Naive thymus-derived CD4-positive, alpha-beta T cell (primary cell): ENCODE measurements at regions not wholly inside any gene's neighbourhood (a gene's known extent, or its start where the extent isn't known, plus 50 kb on each side); places are given as distances from the start of the nearest gene placed in this dataset.
"Not testable (repeated sequence)": the region's sequence is repeated elsewhere in the genome, so short reads cannot be mapped to it uniquely, and the experiment has no call there.

Experiments used
- ATAC-seq: fragments of 150-1000 bp; cut with Tn5 transposase; 2 replicates; pipeline ENCODE4 v1.10.0; 2021; ENCODE audit warnings: mild to moderate bottlenecking, moderate library complexity
- CTCF ChIA-PET: fragments of 350-600 bp; sonication (Branson Sonifier 250); formaldehyde crosslinking; loops from one replicate; lab custom pipeline; 2021; ENCODE audit warnings: antibody characterized with exemption; lab: Charles Lee
- POLR2A ChIA-PET: fragments of 350-600 bp; sonication (Branson Sonifier 250); formaldehyde crosslinking; loops from one replicate; lab custom pipeline; 2021; ENCODE audit warnings: antibody characterized with exemption, inconsistent platforms; lab: Charles Lee
- DNase-seq, 9 donors: peaks; one replicate each; pipeline versions ENCODE4 v3.0.0 to v3.0.0-alpha.2; 2020 to 2022; ENCODE audit warnings: mixed read lengths in 1 of 9
- H3K27ac ChIP-seq: one replicate; pipeline ENCODE4 v1.7.0; 2013; ENCODE audit warnings: mild to moderate bottlenecking, low read depth, low read length, moderate library complexity
- H3K27me3 ChIP-seq, 2 donors: one replicate each; pipeline ENCODE4 v1.7.0; 2013; ENCODE audit warnings: low read length in 2 of 2, mild to moderate bottlenecking in 2 of 2, moderate library complexity in 2 of 2; ENCODE audit not compliant: control insufficient read depth in 2 of 2, insufficient read depth in 2 of 2
- H3K36me3 ChIP-seq, 3 experiments: 1 replicate in 2 of 3; 2 replicates in 1 of 3; pipeline ENCODE4 v1.7.0; 2013; ENCODE audit warnings: low read length in 3 of 3, mild to moderate bottlenecking in 3 of 3, moderate library complexity in 1 of 3; ENCODE audit not compliant: insufficient read depth in 3 of 3, control insufficient read depth in 2 of 3
- H3K4me1 ChIP-seq, 2 donors: one replicate each; pipeline ENCODE4 v1.7.0; 2013; ENCODE audit warnings: low read length in 2 of 2, mild to moderate bottlenecking in 2 of 2, moderate library complexity in 1 of 2; ENCODE audit not compliant: control insufficient read depth in 2 of 2, insufficient read depth in 2 of 2
- H3K4me3 ChIP-seq: 2 replicates; pipeline ENCODE4 v1.7.0; 2013; ENCODE audit warnings: mild to moderate bottlenecking, low read length
- H3K9me3 ChIP-seq, 3 experiments: 1 replicate in 2 of 3; 2 replicates in 1 of 3; pipeline ENCODE4 v1.7.0; 2013; ENCODE audit warnings: low read length in 3 of 3; ENCODE audit not compliant: control insufficient read depth in 2 of 3
- H3K27ac Mint-ChIP-seq, 9 donors: one replicate each; pipeline ENCODE4 v1.8.0; 2020 to 2022; ENCODE audit warnings: mixed read lengths in 9 of 9, mild to moderate bottlenecking in 8 of 9, moderate library complexity in 5 of 9, inconsistent platforms in 2 of 9
- H3K27me3 Mint-ChIP-seq, 5 donors: one replicate each; pipeline ENCODE4 v1.8.0; 2021 to 2022; ENCODE audit warnings: mixed read lengths in 5 of 5, mild to moderate bottlenecking in 1 of 5
- H3K36me3 Mint-ChIP-seq, 5 donors: one replicate each; pipeline ENCODE4 v1.8.0; 2020 to 2022; ENCODE audit warnings: mixed read lengths in 5 of 5, mild to moderate bottlenecking in 3 of 5, inconsistent platforms in 1 of 5
- H3K4me1 Mint-ChIP-seq, 7 donors: one replicate each; pipeline ENCODE4 v1.8.0; 2020 to 2022; ENCODE audit warnings: mixed read lengths in 7 of 7, mild to moderate bottlenecking in 3 of 7, inconsistent platforms in 1 of 7
- H3K4me3 Mint-ChIP-seq, 10 donors: one replicate each; pipeline ENCODE4 v1.8.0; 2020 to 2022; ENCODE audit warnings: mild to moderate bottlenecking in 10 of 10, mixed read lengths in 10 of 10, moderate library complexity in 6 of 10, inconsistent platforms in 2 of 10
- H3K9me3 Mint-ChIP-seq, 11 donors: one replicate each; pipeline ENCODE4 v1.8.0; 2020 to 2022; ENCODE audit warnings: mixed read lengths in 11 of 11, mild to moderate bottlenecking in 4 of 11, inconsistent platforms in 1 of 11, moderate library complexity in 1 of 11
- intact Hi-C, 2 donors: fragments of 100-400 bp; cut with micrococcal nuclease; formaldehyde crosslinking; loops; one replicate each; pipeline ENCODE4 v1.15.1; 2023

DNA sequence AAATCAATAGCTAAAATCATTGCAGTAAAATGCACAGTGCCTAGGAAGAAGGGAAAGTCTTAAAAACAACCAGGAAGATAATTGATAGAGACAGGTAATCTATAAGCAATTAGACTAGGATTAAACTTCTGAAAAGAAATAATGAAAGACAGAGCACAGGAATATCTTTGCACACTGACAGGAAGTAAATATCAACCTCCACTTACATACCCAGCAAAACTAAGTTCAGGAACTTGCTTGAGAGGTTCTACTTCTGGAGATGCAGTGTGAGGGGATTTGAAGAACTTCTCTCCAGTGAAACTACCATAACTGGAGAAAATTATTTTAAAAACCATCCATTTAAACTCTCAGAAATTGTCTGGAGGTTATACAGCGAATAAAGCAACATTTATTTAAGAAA, 104.1 kb downstream of the EHF start:
- intact Hi-C loops: no loop called here
- no peak overlapping the region for H3K27ac Mint-ChIP-seq
- no peaks in the 10 kb centered on the region for H3K4me1 Mint-ChIP-seq
- H3K4me3 Mint-ChIP-seq: no peak overlapping the region
- ChIA-PET CTCF (no interaction called here), POLR2A (no interaction called here)
- H3K36me3 ChIP-seq: no peaks in the 10 kb centered on the region
- H3K4me3 ChIP-seq: no peak overlapping the region
- no peaks in the 10 kb centered on the region for H3K36me3 Mint-ChIP-seq
- no peak for DNase-seq
- H3K9me3 ChIP-seq: no peaks in the 10 kb centered on the region
- no peaks in the 10 kb centered on the region for H3K27me3 ChIP-seq
- no peak for ATAC-seq
- H3K4me1 ChIP-seq: no peaks in the 10 kb centered on the region
- H3K9me3 Mint-ChIP-seq: peaks cover 0 to 22% (median 10%) of the 10 kb centered on the region in 11 donors
- peaks cover 8 to 14% (median 12%) of the 10 kb centered on the region in 5 donors for H3K27me3 Mint-ChIP-seq
- no peak overlapping the region for H3K27ac ChIP-seq

DNA sequence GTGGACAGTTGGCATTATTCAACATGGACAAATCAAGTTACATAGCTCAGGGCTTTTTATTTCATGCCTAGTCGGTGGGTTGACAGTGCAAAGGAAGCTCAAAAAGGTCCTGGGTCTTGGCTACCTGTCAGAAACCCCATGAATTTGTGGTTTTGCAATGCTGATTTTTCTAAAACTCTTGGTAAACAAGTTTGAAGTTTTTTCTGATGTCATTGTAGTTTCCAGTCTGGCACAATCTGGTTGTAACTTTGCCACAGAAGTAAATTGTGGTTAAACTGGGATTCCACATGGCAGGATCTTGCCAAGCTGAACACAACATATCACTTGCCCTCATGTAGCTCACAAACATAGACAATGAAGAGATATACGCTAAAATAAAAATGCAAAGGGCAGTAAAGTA, 100.8 kb downstream of the EHF start:
- ATAC-seq (no peak), DNase-seq (no peak)
- POLR2A ChIA-PET: no interaction called here
- Histone ChIP-seq H3K9me3 (no peaks in the 10 kb centered on the region), H3K27ac (no peak overlapping the region), H3K27me3 (peaks cover 0 to 4% of the 10 kb centered on the region in 2 donors), H3K36me3 (no peaks in the 10 kb centered on the region), H3K4me1 (no peaks in the 10 kb centered on the region), H3K4me3 (no peak overlapping the region)
- H3K36me3 Mint-ChIP-seq: no peaks in the 10 kb centered on the region
- H3K4me3 Mint-ChIP-seq: no peak overlapping the region
- CTCF ChIA-PET: interaction anchor here (0.5 kb wide), 1 partner anchor 1462 kb away, joined by 4 read pairs; no protein-coding TSS in a partner anchor
- no peaks in the 10 kb centered on the region for H3K4me1 Mint-ChIP-seq
- peaks cover 0 to 22% (median 10%) of the 10 kb centered on the region in 11 donors for H3K9me3 Mint-ChIP-seq
- intact Hi-C loops: no loop called here
- no peak overlapping the region for H3K27ac Mint-ChIP-seq
- peaks cover 0 to 7% (median 5%) of the 10 kb centered on the region in 5 donors for H3K27me3 Mint-ChIP-seq

DNA sequence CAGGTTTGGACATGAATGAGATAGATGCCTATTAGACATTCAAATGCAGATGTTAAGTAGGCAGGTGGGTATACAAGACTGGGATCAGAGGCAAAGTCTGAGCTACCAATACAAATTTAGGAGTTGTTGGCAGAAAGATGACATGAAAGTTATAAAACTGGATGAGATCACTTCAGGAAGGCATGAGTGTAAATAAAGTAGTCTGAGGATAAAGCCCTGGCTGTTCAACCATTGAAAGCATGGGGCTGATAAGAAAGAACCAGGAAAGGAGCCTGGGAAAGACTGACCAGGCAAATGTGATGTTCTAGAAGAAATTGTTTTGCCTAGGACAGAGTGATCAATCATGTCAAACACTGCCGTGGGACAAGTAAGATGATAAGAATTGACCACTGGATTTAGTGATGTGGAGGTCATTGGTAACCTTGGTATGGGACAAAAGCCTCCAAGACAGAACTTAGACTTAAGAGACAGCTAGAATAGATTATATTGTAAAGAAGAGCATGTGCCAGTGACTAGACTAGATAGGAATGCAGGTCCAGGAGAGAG, 98.5 kb downstream of the EHF start:
- H3K36me3 Mint-ChIP-seq: peaks cover 0 to 2% (median 0%) of the 10 kb centered on the region in 5 donors
- Histone ChIP-seq H3K27ac (no peak overlapping the region), H3K9me3 (no peaks in the 10 kb centered on the region), H3K4me1 (no peaks in the 10 kb centered on the region), H3K36me3 (no peaks in the 10 kb centered on the region), H3K27me3 (peaks cover 0 to 4% of the 10 kb centered on the region in 2 donors), H3K4me3 (no peak overlapping the region)
- peaks cover 0 to 19% (median 7%) of the 10 kb centered on the region in 11 donors for H3K9me3 Mint-ChIP-seq
- DNase-seq (no peak), ATAC-seq (no peak)
- intact Hi-C loops: no loop called here
- H3K27me3 Mint-ChIP-seq: peaks cover 0 to 15% (median 9%) of the 10 kb centered on the region in 5 donors
- H3K4me3 Mint-ChIP-seq: no peak overlapping the region
- no peaks in the 10 kb centered on the region for H3K4me1 Mint-ChIP-seq
- no peak overlapping the region for H3K27ac Mint-ChIP-seq
- ChIA-PET POLR2A (no interaction called here), CTCF (interaction anchor here (0.6 kb wide), 1 partner anchor 40 kb away, joined by 3 read pairs; no protein-coding TSS in a partner anchor)

DNA sequence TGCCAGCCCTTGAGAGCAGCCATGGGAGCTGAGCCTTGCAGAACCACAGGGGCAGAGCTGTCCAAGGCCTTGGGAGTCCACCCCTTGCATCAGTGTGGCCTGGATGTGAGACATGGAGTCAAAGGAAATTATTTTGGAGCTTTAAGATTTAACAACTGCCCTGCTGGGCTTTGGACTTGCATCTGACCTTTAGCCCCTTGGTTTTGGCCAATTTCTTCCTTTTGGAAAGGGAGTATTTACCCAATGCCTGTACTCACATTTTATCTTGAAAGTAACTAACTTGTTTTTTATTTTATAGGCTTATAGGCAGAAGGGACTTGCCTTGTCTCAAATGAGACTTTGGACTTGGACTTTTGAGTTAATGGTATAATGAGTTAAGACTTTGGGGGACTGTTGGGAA, 92.7 kb downstream of the EHF start:
- DNase-seq, H3K27ac ChIP-seq, H3K27me3 ChIP-seq, H3K36me3 ChIP-seq, POLR2A ChIA-PET, H3K4me1 Mint-ChIP-seq, ATAC-seq, H3K4me3 ChIP-seq, H3K4me1 ChIP-seq, H3K4me3 Mint-ChIP-seq, intact Hi-C loops: not testable (repeated sequence)
- peaks cover 0 to 16% (median 5%) of the 10 kb centered on the region in 3 experiments for H3K9me3 ChIP-seq
- H3K9me3 Mint-ChIP-seq: peaks cover 6 to 50% (median 21%) of the 10 kb centered on the region in 11 donors
- peak overlapping the region in 1 of 9 donors; percentile 28 for H3K27ac Mint-ChIP-seq
- H3K36me3 Mint-ChIP-seq: peaks cover 0 to 12% (median 5%) of the 10 kb centered on the region in 5 donors
- CTCF ChIA-PET: interaction anchor here (1.0 kb wide), 1 partner anchor 164 kb away, joined by 3 read pairs; no protein-coding TSS in a partner anchor
- H3K27me3 Mint-ChIP-seq: peaks cover 5 to 20% (median 8%) of the 10 kb centered on the region in 5 donors
